ENCODE measurements at regions not wholly inside any gene's neighbourhood (a gene's known extent, or its start where the extent isn't known, plus 50 kb on each side); places are given as distances from the start of the nearest gene placed in this dataset.
"Not testable (repeated sequence)": the region's sequence is repeated elsewhere in the genome, so short reads cannot be mapped to it uniquely, and the experiment has no call there.

DNA sequence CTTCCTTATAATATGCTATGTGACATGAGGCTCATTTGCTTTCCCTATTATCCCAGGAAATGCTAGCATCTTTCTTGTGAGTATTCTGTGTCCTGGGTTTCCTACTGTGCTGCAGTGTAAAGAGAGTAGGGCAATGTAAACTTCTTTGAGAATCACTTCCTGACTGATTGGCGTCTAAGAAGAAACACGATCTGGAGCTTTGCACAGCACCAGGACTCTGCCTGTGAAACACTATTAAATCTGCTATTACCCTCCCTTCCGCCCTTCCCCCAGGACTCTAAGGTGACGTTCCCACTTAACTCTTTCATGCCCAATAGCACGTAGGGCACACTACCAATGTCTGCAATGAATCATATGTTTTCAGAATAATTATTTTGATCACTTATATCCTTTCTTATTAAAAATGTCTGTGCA is 607.3 kb upstream of the CITED2 start:
- Mint-ChIP-seq H3K27ac (ENCODE audit: unreplicated experiment) (peak overlapping the region; percentile 96), H3K27me3 (ENCODE audit: unreplicated experiment) (no peaks in the 10 kb centered on the region), H3K4me1 (ENCODE audit: unreplicated experiment) (peaks cover 78% of the 10 kb centered on the region), H3K36me3 (ENCODE audit: unreplicated experiment) (peaks cover 3% of the 10 kb centered on the region), H3K9me3 (ENCODE audit: unreplicated experiment) (peaks cover 3% of the 10 kb centered on the region), H3K4me3 (ENCODE audit: unreplicated experiment) (peak overlapping the region; percentile 4)
- DNase-seq (ENCODE audit: extremely low spot score, unreplicated experiment): no peak
- no peak for TF ChIP-seq CTCF (IDR thresholded peaks at IDR 0.05)

GRCh38 chr6:139981066-139981624 is 606.7 kb upstream of the CITED2 start:
- Mint-ChIP-seq H3K4me3 (ENCODE audit: unreplicated experiment) (no peak overlapping the region), H3K27ac (ENCODE audit: unreplicated experiment) (peak overlapping the region; percentile 96), H3K4me1 (ENCODE audit: unreplicated experiment) (peaks cover 80% of the 10 kb centered on the region), H3K27me3 (ENCODE audit: unreplicated experiment) (no peaks in the 10 kb centered on the region), H3K36me3 (ENCODE audit: unreplicated experiment) (peaks cover 3% of the 10 kb centered on the region), H3K9me3 (ENCODE audit: unreplicated experiment) (peaks cover 3% of the 10 kb centered on the region)
- TF ChIP-seq CTCF (IDR thresholded peaks at IDR 0.05): no peak
- DNase-seq (ENCODE audit: extremely low spot score, unreplicated experiment): no peak

GRCh38 chr6:139980631-139981030 is 606.2 kb upstream of the CITED2 start:
- not testable (repeated sequence) for H3K4me3 Mint-ChIP-seq (ENCODE audit: unreplicated experiment); H3K27me3 Mint-ChIP-seq (ENCODE audit: unreplicated experiment); DNase-seq (ENCODE audit: extremely low spot score, unreplicated experiment)

GRCh38 chr6:139979021-139979725 is 604.7 kb upstream of the CITED2 start:
- Mint-ChIP-seq H3K36me3 (ENCODE audit: unreplicated experiment) (peaks cover 3% of the 10 kb centered on the region), H3K4me1 (ENCODE audit: unreplicated experiment) (peaks cover 85% of the 10 kb centered on the region), H3K4me3 (ENCODE audit: unreplicated experiment) (no peak overlapping the region), H3K9me3 (ENCODE audit: unreplicated experiment) (peaks cover 6% of the 10 kb centered on the region), H3K27ac (ENCODE audit: unreplicated experiment) (peak overlapping the region; percentile 96), H3K27me3 (ENCODE audit: unreplicated experiment) (no peaks in the 10 kb centered on the region)
- TF ChIP-seq CTCF (IDR thresholded peaks at IDR 0.05): no peak
- no peak for DNase-seq (ENCODE audit: extremely low spot score, unreplicated experiment)

More at GRCh38 chr6:139980631-139981030, 606.2 kb upstream of the CITED2 start:
- not testable (repeated sequence) for H3K9me3 Mint-ChIP-seq (ENCODE audit: unreplicated experiment); H3K36me3 Mint-ChIP-seq (ENCODE audit: unreplicated experiment)
- Mint-ChIP-seq H3K4me1 (ENCODE audit: unreplicated experiment) (peaks cover 82% of the 10 kb centered on the region), H3K27ac (ENCODE audit: unreplicated experiment) (peak overlapping the region; percentile 96)

DNA sequence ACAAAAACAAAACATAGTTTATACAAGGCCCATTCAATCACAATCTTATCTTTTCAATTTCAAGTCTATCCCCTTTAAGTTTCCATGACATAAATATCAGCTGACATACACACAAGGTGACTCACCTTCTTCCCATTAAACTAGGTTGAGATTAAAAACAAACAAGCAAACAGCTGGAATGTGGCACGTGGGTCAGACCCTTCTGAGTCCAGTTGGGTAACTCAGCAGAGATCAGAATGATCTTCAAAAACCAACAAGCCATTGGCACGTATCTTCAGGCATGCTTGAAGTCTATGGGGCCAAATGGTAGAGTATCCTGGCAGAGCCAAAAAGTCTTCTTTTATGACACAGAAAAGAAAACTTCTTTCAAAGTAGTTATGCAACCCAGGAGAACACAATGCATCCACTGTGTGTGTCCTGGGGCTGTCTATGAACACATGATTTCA is 603.5 kb upstream of the CITED2 start:
- no peaks in the 10 kb centered on the region for H3K27me3 Mint-ChIP-seq (ENCODE audit: unreplicated experiment)
- no peak for TF ChIP-seq CTCF (IDR thresholded peaks at IDR 0.05)
- peaks cover 3% of the 10 kb centered on the region for H3K36me3 Mint-ChIP-seq (ENCODE audit: unreplicated experiment)
- peaks cover 6% of the 10 kb centered on the region for H3K9me3 Mint-ChIP-seq (ENCODE audit: unreplicated experiment)
- H3K4me3 Mint-ChIP-seq (ENCODE audit: unreplicated experiment): no peak overlapping the region
- H3K27ac Mint-ChIP-seq (ENCODE audit: unreplicated experiment): peak overlapping the region; percentile 96
- no peak for DNase-seq (ENCODE audit: extremely low spot score, unreplicated experiment)
- H3K4me1 Mint-ChIP-seq (ENCODE audit: unreplicated experiment): peaks cover 84% of the 10 kb centered on the region

All from osteocyte (in vitro differentiated cells).